OCI-LY1 (cell line): ENCODE measurements at regions not wholly inside any gene's neighbourhood (a gene's known extent, or its start where the extent isn't known, plus 50 kb on each side); places are given as distances from the start of the nearest gene placed in this dataset.

ENCODE experiments used
- H2AFZ ChIP-seq: fragments of 200-600 bp; sonication (generic), shearing (Covaris generic); 2 replicates; pipeline ENCODE4 v1.6.0; 2014; ENCODE audit warnings: antibody characterized with exemption, mild to moderate bottlenecking, low read length
- H3F3A ChIP-seq: fragments of 200-600 bp; sonication (generic), shearing (Covaris generic); 2 replicates; pipeline ENCODE4 v1.6.0; 2014; ENCODE audit warnings: mild to moderate bottlenecking, antibody characterized with exemption, low read length, moderate library complexity; ENCODE audit not compliant: insufficient read depth
- H3K27ac ChIP-seq: fragments of 200-600 bp; sonication (generic); 2 replicates; pipeline ENCODE4 v1.5.1; 2014; ENCODE audit warnings: low read length, mixed run types, mild to moderate bottlenecking, low read depth; ENCODE audit not compliant: poor library complexity, severe bottlenecking
- H3K27me3 ChIP-seq: fragments of 200-600 bp; sonication (generic); 2 replicates; pipeline ENCODE4 v1.6.0; 2014; ENCODE audit warnings: antibody characterized with exemption, mild to moderate bottlenecking, low read length, moderate library complexity; ENCODE audit not compliant: insufficient read depth
- H3K36me3 ChIP-seq: fragments of 200-600 bp; sonication (generic); 2 replicates; pipeline ENCODE4 v1.6.1; 2014; ENCODE audit warnings: mild to moderate bottlenecking, antibody characterized with exemption, low read length, moderate library complexity, mixed read lengths; ENCODE audit not compliant: insufficient read depth
- H3K4me1 ChIP-seq: fragments of 200-600 bp; sonication (generic); 2 replicates; pipeline ENCODE4 v1.5.1; 2014; ENCODE audit warnings: mild to moderate bottlenecking, low read length, moderate library complexity; ENCODE audit not compliant: insufficient read depth, severe bottlenecking
- H3K4me2 ChIP-seq: fragments of 200-600 bp; sonication (generic), shearing (Covaris generic); 2 replicates; pipeline ENCODE4 v1.6.1; 2014; ENCODE audit warnings: low read length
- H3K4me3 ChIP-seq: fragments of 200-600 bp; sonication (generic); 2 replicates; pipeline ENCODE4 v1.5.1; 2014; ENCODE audit warnings: low read length, low read depth, mild to moderate bottlenecking, mixed read lengths; ENCODE audit not compliant: poor library complexity, severe bottlenecking
- H3K79me2 ChIP-seq: fragments of 200-600 bp; shearing (Covaris generic); 2 replicates; pipeline ENCODE4 v1.6.1; 2016; ENCODE audit warnings: mixed run types, low read length, mixed read lengths; ENCODE audit not compliant: insufficient read depth
- H3K9ac ChIP-seq: fragments of 200-600 bp; sonication (generic), shearing (Covaris generic); 2 replicates; pipeline ENCODE4 v1.6.1; 2014; ENCODE audit warnings: mild to moderate bottlenecking, low read length, mixed read lengths
- H3K9me2 ChIP-seq: fragments of 200-600 bp; sonication (generic), shearing (Covaris generic); 2 replicates; pipeline ENCODE4 v1.6.1; 2014; ENCODE audit warnings: low read depth, mild to moderate bottlenecking, low read length, mixed read lengths
- H3K9me3 ChIP-seq: fragments of 200-600 bp; shearing (Covaris generic); 2 replicates; pipeline ENCODE4 v1.6.1; 2014; ENCODE audit warnings: low read length, mixed read lengths
- H4K20me1 ChIP-seq: fragments of 200-600 bp; sonication (generic), shearing (Covaris generic); 2 replicates; pipeline ENCODE4 v1.6.0; 2016; ENCODE audit warnings: mild to moderate bottlenecking, low read length; ENCODE audit not compliant: insufficient read depth
- EZH2 ChIP-seq: fragments of 200-600 bp; sonication (generic), shearing (Covaris generic); IDR thresholded peaks from 2 replicates; pipeline ENCODE4 v1.8.0; 2017; ENCODE audit warnings: borderline replicate concordance, mixed run types, mild to moderate bottlenecking, antibody characterized with exemption, low read length, moderate library complexity, mixed read lengths
- TF ChIP-seq, protein P1 (sequence below): fragments of 200-600 bp; sonication (generic), shearing (Covaris generic); IDR thresholded peaks from 2 replicates; pipeline ENCODE4 v1.5.1; 2017; ENCODE audit warnings: mild to moderate bottlenecking, antibody characterized with exemption, low read length, moderate library complexity, mixed read lengths

- Histone ChIP-seq H3K27me3 (peaks cover 3% of the 10 kb centered on the region; the same call in 1 of the 2 replicates), H2AFZ (no peak overlapping the region), H3K27ac (no peak overlapping the region), H3K9ac (no peak overlapping the region), H3K79me2 (no peaks in the 10 kb centered on the region), H3F3A (no peaks in the 10 kb centered on the region), H3K36me3 (no peaks in the 10 kb centered on the region), H3K4me1 (no peaks in the 10 kb centered on the region), H3K4me3 (no peak overlapping the region), H4K20me1 (no peaks in the 10 kb centered on the region), H3K9me2 (no peaks in the 10 kb centered on the region), H3K4me2 (no peak overlapping the region), H3K9me3 (no peaks in the 10 kb centered on the region)
- no peak for TF ChIP-seq EZH2
- TF ChIP-seq, protein P1, sequence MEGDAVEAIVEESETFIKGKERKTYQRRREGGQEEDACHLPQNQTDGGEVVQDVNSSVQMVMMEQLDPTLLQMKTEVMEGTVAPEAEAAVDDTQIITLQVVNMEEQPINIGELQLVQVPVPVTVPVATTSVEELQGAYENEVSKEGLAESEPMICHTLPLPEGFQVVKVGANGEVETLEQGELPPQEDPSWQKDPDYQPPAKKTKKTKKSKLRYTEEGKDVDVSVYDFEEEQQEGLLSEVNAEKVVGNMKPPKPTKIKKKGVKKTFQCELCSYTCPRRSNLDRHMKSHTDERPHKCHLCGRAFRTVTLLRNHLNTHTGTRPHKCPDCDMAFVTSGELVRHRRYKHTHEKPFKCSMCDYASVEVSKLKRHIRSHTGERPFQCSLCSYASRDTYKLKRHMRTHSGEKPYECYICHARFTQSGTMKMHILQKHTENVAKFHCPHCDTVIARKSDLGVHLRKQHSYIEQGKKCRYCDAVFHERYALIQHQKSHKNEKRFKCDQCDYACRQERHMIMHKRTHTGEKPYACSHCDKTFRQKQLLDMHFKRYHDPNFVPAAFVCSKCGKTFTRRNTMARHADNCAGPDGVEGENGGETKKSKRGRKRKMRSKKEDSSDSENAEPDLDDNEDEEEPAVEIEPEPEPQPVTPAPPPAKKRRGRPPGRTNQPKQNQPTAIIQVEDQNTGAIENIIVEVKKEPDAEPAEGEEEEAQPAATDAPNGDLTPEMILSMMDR: no peak
Observed at GRCh38 chr2:20145497-20146193, 79.3 kb downstream of the SDC1 start.

DNA sequence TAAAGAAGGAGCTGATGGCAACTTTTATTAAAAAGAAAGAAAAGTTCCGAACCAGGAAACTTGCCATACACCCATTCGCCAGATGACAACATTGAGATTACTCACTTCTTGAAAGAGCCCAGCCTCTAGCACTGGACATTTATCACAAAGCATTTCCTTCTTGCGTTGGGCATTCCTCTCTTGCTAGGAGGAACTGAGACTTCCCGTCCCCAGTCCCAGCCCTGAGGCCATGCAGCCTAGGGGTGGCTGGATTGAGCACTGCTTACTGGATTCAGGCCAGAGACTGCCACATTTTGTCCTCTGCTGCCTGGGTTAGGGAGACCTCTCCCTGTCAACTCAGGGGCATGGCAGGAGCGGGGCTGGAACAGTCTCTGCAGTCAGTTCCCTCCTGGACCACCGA is 80.1 kb downstream of the SDC1 start:
- Histone ChIP-seq H2AFZ (no peak overlapping the region), H3K9me2 (no peaks in the 10 kb centered on the region), H3K4me2 (no peak overlapping the region), H3K9me3 (no peaks in the 10 kb centered on the region), H4K20me1 (no peaks in the 10 kb centered on the region), H3K79me2 (no peaks in the 10 kb centered on the region), H3K36me3 (no peaks in the 10 kb centered on the region), H3K27ac (no peak overlapping the region), H3K4me1 (no peaks in the 10 kb centered on the region), H3K9ac (no peak overlapping the region), H3K4me3 (no peak overlapping the region), H3K27me3 (peaks cover 3% of the 10 kb centered on the region; the same call in 1 of the 2 replicates), H3F3A (no peaks in the 10 kb centered on the region)
- TF ChIP-seq, protein P1: no peak
- no peak for TF ChIP-seq EZH2

GRCh38 chr2:20144196-20144595 is 80.7 kb downstream of the SDC1 start:
- Histone ChIP-seq H3K27me3 (peaks cover 3% of the 10 kb centered on the region; the same call in 1 of the 2 replicates), H3K9ac (no peak overlapping the region), H3K4me3 (no peak overlapping the region), H3F3A (no peaks in the 10 kb centered on the region), H2AFZ (no peak overlapping the region), H3K9me2 (no peaks in the 10 kb centered on the region), H3K4me1 (no peaks in the 10 kb centered on the region), H4K20me1 (no peaks in the 10 kb centered on the region), H3K27ac (no peak overlapping the region), H3K4me2 (no peak overlapping the region), H3K79me2 (no peaks in the 10 kb centered on the region), H3K36me3 (no peaks in the 10 kb centered on the region), H3K9me3 (no peaks in the 10 kb centered on the region)
- no peak for TF ChIP-seq EZH2
- TF ChIP-seq, protein P1: no peak
